HepG2 (cell line): ENCODE measurements at regions not wholly inside any gene's neighbourhood (a gene's known extent, or its start where the extent isn't known, plus 50 kb on each side); places are given as distances from the start of the nearest gene placed in this dataset.
"Not testable (repeated sequence)": the region's sequence is repeated elsewhere in the genome, so short reads cannot be mapped to it uniquely, and the experiment has no call there.

Experiments
- ATAC-seq: fragments of 200-7000 bp; cut with Tn5 transposase; 3 replicates; pipeline ENCODE4 v1.9.1; 2020; ENCODE audit warnings: mild to moderate bottlenecking, moderate library complexity
- BruUV-seq: library from RNA; stranded (reverse); fragments of 400-500 nt; replicated peaks from 2 replicates; lab custom pipeline; 2021; lab: Mats Ljungman, UMichigan
- CTCF ChIA-PET: fragments of 300-600 bp; formaldehyde crosslinking; extraction: SDS; loops from one replicate; lab custom pipeline; 2021; ENCODE audit warnings: low total read pairs, inconsistent platforms, low intra/inter-chr PET ratio; lab: Yijun Ruan, JAX
- POLR2A ChIA-PET: fragments of 350-600 bp; sonication (Branson Sonifier 250); formaldehyde crosslinking; loops from one replicate; lab custom pipeline; 2020; ENCODE audit warnings: antibody characterized with exemption, inconsistent platforms; lab: Yijun Ruan, JAX
- DNase-seq: peaks from one replicate; pipeline ENCODE4 v3.0.0-alpha.2; 2015; ENCODE audit warnings: low spot score
- FAIRE-seq: peaks from 3 replicates; lab custom pipeline; 2011; peaks lifted over from hg19 to GRCh38; lab: Jason Lieb, UNC
- H2AFZ ChIP-seq: one replicate; pipeline ENCODE4 v1.6.1; 2011; ENCODE audit warnings: low read length, inconsistent platforms
- H3K27ac ChIP-seq: fragments of 300-600 bp; 3 replicates; pipeline ENCODE4 v1.8.0; 2011; ENCODE audit warnings: mixed run types, mild to moderate bottlenecking, mixed read lengths, low read length, inconsistent platforms; ENCODE audit not compliant: insufficient read depth; ENCODE audit errors: extremely low read length
- H3K27me3 ChIP-seq, 2 experiments: fragments of 200-600 bp in 1 of 2; 2 replicates in 1 of 2; 3 replicates in 1 of 2; pipeline versions ENCODE4 v1.6.0 to v1.8.0; 2011; ENCODE audit warnings: low read length in 2 of 2, mild to moderate bottlenecking in 2 of 2, moderate library complexity in 2 of 2, inconsistent platforms in 1 of 2; ENCODE audit not compliant: insufficient read depth in 2 of 2, control insufficient read depth in 1 of 2
- H3K36me3 ChIP-seq, 2 experiments: fragments of 200-600 bp in 1 of 2; replicated peaks in 1 of 2; 2 replicates in 1 of 2; 3 replicates in 1 of 2; pipeline versions ENCODE4 v1.5.1 to v1.8.0; 2011; ENCODE audit warnings: low read length in 2 of 2, inconsistent platforms in 1 of 2; ENCODE audit not compliant: insufficient read depth in 2 of 2, control insufficient read depth in 1 of 2
- H3K4me1 ChIP-seq: 2 replicates; pipeline ENCODE4 v1.5.1; 2012; ENCODE audit warnings: low read length, inconsistent platforms; ENCODE audit not compliant: insufficient read depth
- H3K4me2 ChIP-seq: 2 replicates; pipeline ENCODE4 v1.6.0; 2011; ENCODE audit warnings: low read depth, low read length, inconsistent platforms
- H3K4me3 ChIP-seq, 3 experiments: fragments of 200-600 bp in 1 of 3; sonication (generic), shearing (Covaris generic) in 1 of 3; replicated peaks in 1 of 3; 2 replicates each; pipeline ENCODE4 v1.5.1; 2011 to 2016; ENCODE audit warnings: low read length in 3 of 3, inconsistent platforms in 2 of 3, low read depth in 2 of 3, mild to moderate bottlenecking in 2 of 3, control low read depth in 1 of 3, mixed read lengths in 1 of 3; ENCODE audit not compliant: insufficient read depth in 1 of 3
- H3K79me2 ChIP-seq: one replicate; pipeline ENCODE4 v1.6.1; 2011; ENCODE audit warnings: low read length, inconsistent platforms; ENCODE audit not compliant: insufficient read depth
- H3K9ac ChIP-seq: 2 replicates; pipeline ENCODE4 v1.6.0; 2011; ENCODE audit warnings: mild to moderate bottlenecking, low read depth, low read length, inconsistent platforms; ENCODE audit not compliant: insufficient read depth
- H3K9me3 ChIP-seq: 2 replicates; pipeline ENCODE4 v1.5.1; 2012; ENCODE audit warnings: mild to moderate bottlenecking, low read length
- H4K20me1 ChIP-seq: 2 replicates; pipeline ENCODE4 v1.6.0; 2011; ENCODE audit warnings: inconsistent platforms, mild to moderate bottlenecking, low read length, moderate library complexity; ENCODE audit not compliant: insufficient read depth
- HNF1A ChIP-seq, 2 experiments: sonication (generic) in 1 of 2; formaldehyde crosslinking in 1 of 2; IDR thresholded peaks; 2 replicates each; pipeline versions ENCODE4 v1.4.0 to v1.6.1; 2016 to 2020; ENCODE audit warnings: borderline replicate concordance in 1 of 2, low read depth in 1 of 2, mild to moderate bottlenecking in 1 of 2, missing genetic modification reagents in 1 of 2
- WGBS: methylation state at CpG from one replicate; pipeline ENCODE4 v1.1.6; 2017; ENCODE audit warnings: low lambda C conversion rate; 5-methylcytosine and 5-hydroxymethylcytosine counted together
- in situ Hi-C: cut with HindIII; loops from 2 replicates; pipeline ENCODE4 v1.10.0; 2017; ENCODE audit warnings: low pct_unique_long_range_greater_than_20kb; ENCODE audit not compliant: extremely low pct_ligation_motif_present
- intact Hi-C: fragments of 100-400 bp; cut with micrococcal nuclease; formaldehyde crosslinking; loops from one replicate; pipeline ENCODE4 v1.10.0; 2022; ENCODE audit not compliant: unreplicated experiment

GRCh38 chr4:30868111-30868895, 148.1 kb downstream of the PCDH7 start (continued):
- no peak for TF ChIP-seq HNF1A (IDR thresholded peaks at IDR 0.05; ENCODE audit: low read depth)
- TF ChIP-seq HNF1A (CRISPR knock-in tag; IDR thresholded peaks at IDR 0.05; ENCODE audit: borderline replicate concordance), result no peak
- TF ChIP-seq, all 625 proteins: peak for 0

- H4K20me1 ChIP-seq, H3K4me1 ChIP-seq, H3K27me3 ChIP-seq, in situ Hi-C loops, intact Hi-C loops, DNase-seq, H3K36me3 ChIP-seq, CTCF ChIA-PET, H3K4me2 ChIP-seq, H3K79me2 ChIP-seq, H3K27ac ChIP-seq, H2AFZ ChIP-seq, BruUV-seq, H3K9ac ChIP-seq, H3K9me3 ChIP-seq, ATAC-seq, POLR2A ChIA-PET, FAIRE-seq, H3K4me3 ChIP-seq: not testable (repeated sequence)
- 0% methylated on average over 1 of the region's 1 CpG for WGBS
Observed at GRCh38 chr4:30869387-30869786, 149.2 kb downstream of the PCDH7 start.
